SKM-1 (cell line): ENCODE measurements at regions not wholly inside any gene's neighbourhood (a gene's known extent, or its start where the extent isn't known, plus 50 kb on each side); places are given as distances from the start of the nearest gene placed in this dataset.
"Not testable (repeated sequence)": the region's sequence is repeated elsewhere in the genome, so short reads cannot be mapped to it uniquely, and the experiment has no call there.

Experiments used
- DNase-seq: peaks from one replicate; lab custom pipeline; 2025; ENCODE audit not compliant: unreplicated experiment; lab: John Stamatoyannopoulos, UW

DNA sequence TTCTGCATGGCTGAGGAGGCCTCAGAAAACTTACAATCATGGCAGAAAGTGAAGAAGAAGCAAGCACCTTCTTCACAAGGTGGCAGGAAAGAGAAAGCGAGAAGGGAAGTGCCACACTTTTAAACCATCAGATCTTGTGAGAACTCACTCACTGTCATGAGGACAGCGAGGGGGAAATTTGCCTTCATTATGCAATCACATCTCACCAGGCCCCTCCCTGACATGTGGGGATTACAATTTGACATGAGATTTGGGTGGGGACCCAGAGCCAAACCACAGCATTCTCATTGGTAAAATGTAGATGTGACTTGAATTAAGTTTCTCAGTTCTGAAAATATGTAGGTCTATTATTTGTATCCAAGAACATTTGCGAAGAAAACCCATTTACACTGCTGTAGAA is 854.8 kb downstream of the EPHA4 start:
- no peak for DNase-seq

- no peak for DNase-seq
Measured at GRCh38 chr2:220736778-220737177, 835.3 kb downstream of the EPHA4 start.

- DNase-seq = no peak
Measured at GRCh38 chr2:220743203-220743602, 828.9 kb downstream of the EPHA4 start.

- no peak for DNase-seq
Measured at GRCh38 chr2:220744861-220745260, 827.2 kb downstream of the EPHA4 start.

DNA sequence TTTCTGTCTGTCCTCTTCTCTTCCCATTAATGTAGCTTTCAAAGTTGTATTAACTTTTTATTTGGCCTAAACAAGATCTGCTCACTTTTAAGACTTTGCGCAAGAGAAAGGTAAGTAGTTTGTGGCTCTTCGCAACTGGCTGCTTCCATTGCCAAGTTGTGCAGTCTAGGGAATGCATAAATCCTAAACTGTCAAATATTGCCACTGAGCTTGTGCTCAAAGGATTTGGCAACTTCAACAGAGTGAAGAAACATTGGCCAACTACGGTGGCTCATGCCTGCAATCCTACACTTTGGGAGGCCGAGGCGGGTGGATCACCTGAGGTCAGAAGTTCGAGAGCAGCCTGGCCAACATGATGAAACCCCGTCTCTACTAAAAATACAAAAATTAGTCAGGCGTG is 826.4 kb downstream of the EPHA4 start:
- no peak for DNase-seq

GRCh38 chr2:220747736-220748135 is 824.4 kb downstream of the EPHA4 start:
- DNase-seq = no peak

- no peak for DNase-seq
Measured at GRCh38 chr2:220748875-220749479, 823.1 kb downstream of the EPHA4 start.

- DNase-seq = no peak
Measured at GRCh38 chr2:220753486-220753885, 818.6 kb downstream of the EPHA4 start.

GRCh38 chr2:220756653-220757052 is 815.5 kb downstream of the EPHA4 start:
- no peak for DNase-seq

DNA sequence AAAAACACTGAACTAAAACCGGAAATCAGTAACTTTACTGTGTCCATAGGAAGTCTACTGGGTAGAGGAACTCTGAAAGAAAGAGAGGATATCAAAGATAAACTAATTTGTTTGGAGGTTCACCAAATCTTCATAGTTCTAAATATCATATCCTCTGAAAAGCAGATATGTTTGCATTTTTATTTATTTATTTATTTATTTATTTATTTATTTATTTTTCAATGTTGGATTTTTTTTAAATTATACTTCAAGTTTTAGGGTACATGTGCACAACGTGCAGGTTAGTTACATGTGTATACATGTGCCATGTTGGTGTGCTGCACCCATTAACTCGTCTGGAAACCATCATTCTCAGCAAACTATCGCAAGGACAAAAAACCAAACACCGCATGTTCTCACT is 813.7 kb downstream of the EPHA4 start:
- DNase-seq = not testable (repeated sequence)

DNA sequence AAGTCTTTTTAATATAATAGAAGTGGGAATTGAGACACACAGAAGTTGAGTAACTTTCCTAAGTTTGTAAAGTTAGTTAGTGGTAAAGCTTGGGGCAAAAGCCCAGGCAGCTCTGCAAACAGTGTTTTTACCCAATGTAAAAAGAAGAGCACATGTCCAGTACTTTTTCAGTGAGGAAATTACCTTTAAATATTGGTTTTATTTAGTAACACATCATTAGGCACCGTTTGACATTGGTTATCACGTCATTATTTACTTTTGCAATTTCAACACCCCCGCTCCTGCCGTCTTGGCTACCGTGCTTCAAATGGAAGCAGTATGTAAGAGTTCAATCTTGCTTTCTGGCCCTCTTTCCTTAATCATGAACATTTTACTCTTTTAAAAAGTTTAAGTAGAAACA is 807.9 kb downstream of the EPHA4 start:
- DNase-seq = no peak

DNA sequence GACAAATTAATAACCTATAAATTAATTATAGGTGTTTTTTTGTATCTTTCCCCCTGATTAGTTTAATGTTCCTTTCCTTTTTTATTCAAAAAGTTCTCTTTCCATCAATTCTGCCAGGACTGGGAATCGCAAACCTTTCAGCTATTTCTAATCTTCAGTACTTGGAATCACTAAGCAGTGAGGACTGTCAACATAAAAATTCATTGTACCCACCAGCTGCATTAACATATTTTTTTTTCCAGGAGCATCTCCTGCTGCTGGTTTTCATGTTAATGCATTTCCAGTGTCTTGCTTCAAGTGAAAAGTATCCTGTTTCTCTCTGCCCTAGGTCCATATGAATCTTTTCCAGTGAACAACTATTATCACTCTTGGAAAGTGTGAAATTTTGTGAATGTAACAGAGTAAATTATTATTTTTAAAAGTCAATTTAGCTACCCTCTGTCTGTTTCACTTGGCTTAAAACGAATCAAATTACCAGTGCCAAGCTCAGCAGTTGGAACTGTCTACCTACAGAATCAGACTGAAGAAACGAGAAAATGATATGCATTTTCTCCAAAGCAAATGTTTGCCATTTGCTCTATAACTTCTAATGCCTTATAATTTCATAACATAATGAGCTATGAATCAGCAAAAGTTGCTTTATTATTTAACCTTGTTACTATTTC is 804.4 kb downstream of the EPHA4 start:
- DNase-seq = no peak

DNA sequence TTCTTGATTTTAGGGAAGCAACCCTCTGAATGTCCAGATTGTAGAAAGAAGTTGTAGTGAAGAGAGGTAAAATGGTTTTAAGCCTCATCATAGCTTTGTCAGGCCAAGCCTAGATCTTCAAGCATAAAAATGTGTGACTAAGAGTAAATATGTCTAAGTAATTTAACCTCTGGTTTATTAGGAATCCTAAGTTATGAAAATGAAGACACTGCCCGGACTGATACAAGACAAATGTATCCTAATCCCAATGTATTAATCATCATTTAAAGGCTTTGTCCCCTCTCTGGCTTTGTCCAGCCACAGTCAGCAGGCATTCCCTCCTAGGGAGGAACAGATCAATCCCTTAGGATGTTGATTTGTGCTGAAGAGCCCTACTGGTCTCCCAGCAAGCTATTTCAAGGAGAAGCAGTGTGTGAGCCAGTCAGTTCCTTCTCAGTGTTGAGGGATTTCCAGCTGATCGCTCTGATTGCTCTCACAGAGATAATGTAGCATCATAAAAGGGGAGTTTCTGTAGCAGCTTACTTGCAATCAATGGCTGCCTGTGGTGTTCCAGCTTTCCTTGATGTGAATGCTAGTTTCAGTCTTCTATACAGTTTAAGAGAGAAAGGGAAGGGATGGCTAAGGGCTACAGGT is 796.1 kb downstream of the EPHA4 start:
- no peak for DNase-seq

GRCh38 chr2:220779076-220779475 is 793.0 kb downstream of the EPHA4 start:
- not testable (repeated sequence) for DNase-seq

GRCh38 chr2:220779511-220779910 is 792.6 kb downstream of the EPHA4 start:
- no peak for DNase-seq

DNA sequence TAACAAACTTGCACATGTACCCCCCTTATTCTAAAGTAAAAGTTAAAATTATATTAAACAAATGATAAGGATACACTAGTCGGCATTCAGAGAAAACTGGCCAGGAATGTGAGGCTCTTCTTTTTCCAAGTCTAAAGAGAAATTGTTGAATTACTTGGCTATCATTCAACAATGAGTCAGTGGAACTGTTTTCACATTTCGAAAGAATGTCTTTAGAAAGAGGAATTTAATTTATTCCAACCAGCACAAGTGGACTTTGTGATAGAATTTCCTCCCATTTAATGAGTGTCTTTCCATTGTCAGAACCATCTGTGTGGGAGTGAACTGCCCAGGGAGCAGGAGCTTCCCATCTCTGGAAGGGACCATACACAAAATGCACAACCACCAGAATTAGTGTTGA is 792.2 kb downstream of the EPHA4 start:
- no peak for DNase-seq

DNA sequence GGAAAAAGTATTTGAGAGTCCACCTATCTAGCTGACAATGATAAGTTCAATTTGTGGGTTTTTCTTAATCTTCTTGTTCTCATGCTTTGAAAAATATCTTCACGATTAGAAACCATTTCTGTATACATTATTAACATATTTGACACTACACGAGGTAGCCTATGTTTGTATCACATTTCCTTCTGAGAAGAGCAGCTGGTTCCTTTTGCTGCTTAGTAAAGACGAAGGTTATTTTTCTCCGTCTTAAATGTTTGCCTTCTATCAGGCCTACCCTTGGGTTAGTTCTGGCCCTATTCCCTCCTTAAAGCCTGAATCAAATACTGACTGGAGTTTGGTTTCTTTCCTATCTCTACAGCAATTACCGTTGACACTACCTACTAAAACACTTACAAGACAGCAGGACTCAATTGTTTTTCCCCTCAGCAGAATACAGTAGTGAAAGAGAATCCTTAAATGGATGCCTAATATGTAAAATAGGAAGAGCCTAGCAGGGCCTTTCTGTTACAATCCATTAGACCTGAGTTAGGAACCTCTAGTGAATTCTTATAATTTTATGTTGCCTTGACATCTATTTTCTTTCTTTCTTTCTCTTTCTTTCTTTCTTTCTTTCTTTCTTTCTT is 790.4 kb downstream of the EPHA4 start:
- no peak for DNase-seq

DNA sequence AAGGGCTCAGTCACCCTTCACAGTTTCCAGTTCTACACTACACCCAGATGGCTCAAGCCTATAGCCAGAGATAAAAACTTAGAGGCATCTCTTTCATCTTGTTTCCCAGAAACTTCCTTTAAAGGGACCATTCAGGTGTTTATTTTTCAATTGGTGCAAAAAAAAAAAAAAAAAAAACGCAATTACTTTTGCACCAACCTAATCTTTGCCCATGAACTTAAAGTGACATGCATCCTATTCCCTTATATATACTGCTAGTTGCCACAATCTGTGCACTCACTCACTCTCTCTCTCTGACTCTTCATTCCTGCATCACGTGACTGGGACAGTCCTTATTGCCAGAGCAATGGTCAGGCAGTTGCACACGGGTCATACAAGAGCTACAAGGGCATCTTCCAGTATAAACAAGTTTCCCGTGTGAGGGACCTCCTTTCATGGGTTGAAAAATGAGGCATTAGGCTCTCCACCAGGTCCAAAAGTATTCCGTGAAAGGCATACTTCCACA is 789.4 kb downstream of the EPHA4 start:
- DNase-seq = no peak

DNA sequence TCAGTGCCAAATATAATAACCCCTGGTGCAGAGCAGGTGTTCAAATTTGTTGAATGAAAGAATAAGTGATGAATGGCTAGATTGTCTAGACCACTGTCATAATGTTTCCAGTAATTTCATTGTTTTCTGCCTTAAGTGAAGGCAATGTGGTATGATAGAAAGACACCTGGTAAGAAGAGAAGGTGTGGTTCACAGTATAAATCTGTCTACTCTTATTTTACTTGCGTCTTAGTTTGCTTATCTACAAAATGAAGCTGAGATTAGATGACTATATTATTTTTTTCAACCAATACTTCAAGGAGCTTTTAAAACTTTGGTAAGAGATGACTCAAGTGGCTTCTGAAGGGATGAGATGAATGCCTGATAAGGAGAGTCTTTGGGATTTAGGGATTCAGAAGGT is 788.4 kb downstream of the EPHA4 start:
- DNase-seq = no peak

- no peak for DNase-seq
Measured at GRCh38 chr2:220785178-220785577, 786.9 kb downstream of the EPHA4 start.

DNA sequence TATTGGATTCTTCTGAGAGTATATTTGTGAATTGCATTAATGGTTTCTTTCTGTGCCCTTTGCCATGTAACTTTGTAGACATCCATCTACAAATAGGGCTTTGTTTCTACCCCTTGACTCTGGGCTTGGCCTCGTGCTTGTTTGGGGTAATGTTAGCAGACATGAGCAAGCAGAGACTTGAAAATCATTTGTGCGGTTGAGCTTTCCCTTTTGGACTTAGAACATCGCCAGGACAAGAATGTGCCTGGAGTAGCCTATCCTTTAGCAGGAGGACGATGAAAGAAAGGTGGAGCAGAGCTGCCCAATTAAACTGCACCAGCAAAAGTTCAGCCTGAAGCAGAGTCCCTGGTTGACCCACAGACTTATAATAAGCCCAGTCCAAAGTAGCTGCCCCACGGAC is 785.9 kb downstream of the EPHA4 start:
- no peak for DNase-seq

DNA sequence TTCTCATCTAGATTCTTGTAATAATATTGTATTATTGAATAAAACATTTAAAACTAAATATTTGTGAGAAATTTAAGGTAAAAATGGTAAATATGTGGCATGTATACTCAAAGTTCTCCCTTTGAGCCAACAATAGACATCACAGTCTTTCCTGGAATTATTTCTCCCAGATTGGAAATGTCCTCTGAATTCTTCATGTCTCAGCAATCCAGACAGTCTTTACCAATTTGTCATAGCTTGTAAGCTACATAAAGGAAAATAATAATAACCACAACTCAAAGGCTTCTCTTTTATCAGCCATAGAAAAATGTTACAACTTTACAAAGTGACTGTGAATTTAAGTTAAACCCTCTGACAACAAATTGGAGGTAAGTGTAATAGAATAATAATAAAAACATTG is 784.9 kb downstream of the EPHA4 start:
- no peak for DNase-seq
